SJCRH30 (cell line): ENCODE measurements at regions not wholly inside any gene's neighbourhood (a gene's known extent, or its start where the extent isn't known, plus 50 kb on each side); places are given as distances from the start of the nearest gene placed in this dataset.
"Not testable (repeated sequence)": the region's sequence is repeated elsewhere in the genome, so short reads cannot be mapped to it uniquely, and the experiment has no call there.

ENCODE experiments used
- DNase-seq, 2 experiments: peaks; one replicate each; pipeline ENCODE4 v3.0.0-alpha.2; 2015 to 2020
- H3K27ac ChIP-seq: fragments of 250-450 bp; sonication (Bioruptor Pico); 2 replicates; pipeline ENCODE4 v1.5.1; 2020; ENCODE audit warnings: mild to moderate bottlenecking, moderate library complexity
- H3K27me3 ChIP-seq: fragments of 250-450 bp; sonication (Bioruptor Pico); 2 replicates; pipeline ENCODE4 v1.5.1; 2020; ENCODE audit warnings: mild to moderate bottlenecking, moderate library complexity
- H3K36me3 ChIP-seq: fragments of 250-450 bp; sonication (Bioruptor Pico); 2 replicates; pipeline ENCODE4 v1.5.1; 2020; ENCODE audit warnings: mild to moderate bottlenecking, moderate library complexity
- H3K4me1 ChIP-seq: fragments of 250-450 bp; sonication (Bioruptor Pico); 2 replicates; pipeline ENCODE4 v1.5.1; 2020; ENCODE audit warnings: mild to moderate bottlenecking, moderate library complexity
- H3K4me3 ChIP-seq: fragments of 250-450 bp; sonication (Bioruptor Pico); 2 replicates; pipeline ENCODE4 v1.5.1; 2020; ENCODE audit warnings: mild to moderate bottlenecking, moderate library complexity
- H3K9me3 ChIP-seq: fragments of 250-450 bp; sonication (Bioruptor Pico); replicated peaks from 2 replicates; pipeline ENCODE4 v1.5.1; 2020; ENCODE audit warnings: mild to moderate bottlenecking, moderate library complexity

DNA sequence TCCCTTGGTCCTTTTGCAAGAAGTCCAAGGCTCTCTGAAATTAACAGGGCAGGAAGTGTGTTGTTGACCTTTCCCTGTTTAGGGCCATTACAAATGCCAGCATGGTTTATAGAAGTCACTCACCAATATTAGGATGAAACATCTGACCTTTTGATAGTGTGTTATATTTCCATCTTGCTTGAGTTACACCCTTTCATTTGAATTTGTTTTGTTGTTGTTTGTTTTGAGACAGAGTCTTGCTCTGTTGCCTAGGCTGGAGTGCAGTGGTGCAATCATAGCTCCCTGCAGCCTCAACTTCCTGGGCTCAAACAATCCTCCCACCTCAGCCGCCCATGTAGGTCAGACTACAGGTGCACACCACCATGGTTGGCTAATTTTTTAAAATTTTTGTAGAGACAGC, 241.1 kb upstream of the USP9Y start:
- H3K4me3 ChIP-seq, result no peak overlapping the region
- H3K27ac ChIP-seq, result no peak overlapping the region
- H3K9me3 ChIP-seq, result no peaks in the 10 kb centered on the region
- no peaks in the 10 kb centered on the region for H3K27me3 ChIP-seq
- no peak for DNase-seq
- H3K36me3 ChIP-seq, result no peaks in the 10 kb centered on the region
- H3K4me1 ChIP-seq, result no peaks in the 10 kb centered on the region

DNA sequence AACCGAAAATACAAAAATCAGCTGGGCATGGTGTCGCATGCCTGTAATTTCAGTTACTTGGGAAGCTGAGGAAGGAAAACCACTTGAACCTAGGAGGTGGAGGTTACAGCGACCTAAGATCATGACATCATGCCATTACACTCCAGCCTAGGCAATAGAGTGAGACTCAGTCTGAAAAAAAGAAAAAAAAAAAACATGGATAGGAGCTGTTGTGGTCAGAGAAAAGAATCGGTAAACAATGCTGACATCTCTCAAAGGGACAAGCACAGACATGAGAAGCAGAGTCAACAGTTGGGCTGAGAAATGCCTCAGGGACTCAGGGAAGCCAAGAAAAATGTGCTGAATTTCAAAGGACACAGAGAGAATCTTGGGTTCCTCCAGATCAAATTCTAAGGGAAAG, 236.9 kb upstream of the USP9Y start:
- no peaks in the 10 kb centered on the region for H3K27me3 ChIP-seq
- H3K36me3 ChIP-seq, result no peaks in the 10 kb centered on the region
- no peak overlapping the region for H3K4me3 ChIP-seq
- no peak overlapping the region for H3K27ac ChIP-seq
- no peaks in the 10 kb centered on the region for H3K9me3 ChIP-seq
- H3K4me1 ChIP-seq, result no peaks in the 10 kb centered on the region
- DNase-seq, result no peak

DNA sequence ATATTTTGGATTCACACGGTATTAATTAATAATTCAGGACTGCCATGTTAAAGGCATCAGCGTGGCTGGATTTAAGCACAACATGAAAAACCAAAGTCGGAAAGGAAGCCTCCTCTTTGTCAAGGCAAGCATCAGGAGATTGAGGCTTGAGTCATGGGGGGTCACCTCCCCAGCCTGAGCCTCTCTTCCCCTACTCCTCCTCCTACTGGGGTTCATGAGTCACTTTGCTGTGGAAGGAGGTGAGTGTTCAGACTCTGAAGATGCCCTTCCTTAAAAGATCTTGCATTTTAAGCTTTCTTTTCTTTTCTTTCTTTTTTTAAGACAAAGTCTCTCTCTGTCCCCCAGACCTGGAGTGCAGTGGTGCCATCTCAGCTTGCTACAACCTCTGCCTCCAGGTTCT, 235.3 kb upstream of the USP9Y start:
- DNase-seq, result no peak
- H3K27me3 ChIP-seq, result no peaks in the 10 kb centered on the region
- no peak overlapping the region for H3K4me3 ChIP-seq
- no peak overlapping the region for H3K27ac ChIP-seq
- no peaks in the 10 kb centered on the region for H3K9me3 ChIP-seq
- H3K36me3 ChIP-seq, result no peaks in the 10 kb centered on the region
- H3K4me1 ChIP-seq, result no peaks in the 10 kb centered on the region

DNA sequence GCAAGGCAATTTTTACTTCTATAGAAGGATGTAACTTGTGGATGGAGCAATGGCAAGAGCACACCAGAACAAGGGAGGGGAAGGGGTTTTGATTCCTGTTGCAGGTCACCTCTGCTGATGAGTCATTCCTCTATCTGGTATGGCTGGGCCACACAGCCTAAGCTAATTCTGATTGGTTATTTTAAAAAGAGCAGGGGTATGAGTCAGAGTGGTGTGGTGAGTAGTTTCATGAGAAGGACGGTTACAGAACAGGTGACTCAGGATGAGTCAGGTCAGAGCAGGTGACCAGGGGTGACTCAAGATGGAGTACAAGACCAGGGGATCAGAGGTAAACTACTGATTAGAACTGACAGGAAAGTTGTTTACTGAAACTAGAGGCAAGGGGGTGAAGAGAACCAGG, 231.9 kb upstream of the USP9Y start:
- no peaks in the 10 kb centered on the region for H3K36me3 ChIP-seq
- no peak overlapping the region for H3K4me3 ChIP-seq
- H3K9me3 ChIP-seq, result no peaks in the 10 kb centered on the region
- no peak overlapping the region for H3K27ac ChIP-seq
- H3K4me1 ChIP-seq, result no peaks in the 10 kb centered on the region
- no peak for DNase-seq
- H3K27me3 ChIP-seq, result no peaks in the 10 kb centered on the region

DNA sequence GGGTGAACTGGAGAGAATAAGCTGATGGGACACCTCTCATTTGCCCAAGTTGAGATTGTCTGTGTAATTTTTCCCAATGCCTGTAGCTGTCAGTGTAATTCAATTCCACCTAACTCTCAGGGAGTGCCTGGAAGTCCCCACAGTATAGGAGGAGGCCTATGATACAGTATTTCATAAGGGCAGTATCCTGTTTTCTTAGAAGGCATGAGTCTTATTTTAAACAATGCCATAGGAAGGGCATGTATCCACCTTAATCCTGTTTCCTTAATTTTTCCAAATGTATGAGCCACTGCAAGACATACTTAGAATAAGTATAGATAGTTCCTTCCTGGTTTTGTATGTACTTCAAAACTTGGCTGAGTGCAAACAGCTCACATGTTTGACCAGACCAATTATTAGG, 226.6 kb upstream of the USP9Y start:
- Histone ChIP-seq H3K27ac (no peak overlapping the region), H3K4me1 (no peaks in the 10 kb centered on the region), H3K9me3 (no peaks in the 10 kb centered on the region), H3K27me3 (no peaks in the 10 kb centered on the region), H3K4me3 (no peak overlapping the region), H3K36me3 (no peaks in the 10 kb centered on the region)
- DNase-seq, result no peak

DNA sequence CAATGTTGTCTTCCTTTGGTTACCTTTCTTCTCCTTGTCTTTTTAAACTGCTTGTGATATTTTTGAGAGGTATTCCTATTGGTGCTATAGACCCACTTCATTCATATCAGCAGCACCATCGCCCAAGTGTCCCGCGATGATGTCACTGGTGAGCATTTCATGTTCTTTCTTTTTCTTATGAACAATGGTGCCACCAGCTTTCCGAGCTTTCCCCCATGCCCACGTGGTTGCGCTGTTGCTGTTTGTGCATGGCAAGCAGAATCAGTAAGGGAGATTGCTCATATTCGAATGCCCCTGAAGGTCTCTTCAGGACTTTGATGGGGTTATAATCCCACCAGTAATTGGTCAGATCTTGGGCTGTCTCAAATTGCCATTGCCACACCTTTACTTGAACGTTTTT, 221.6 kb upstream of the USP9Y start:
- H3K4me1 ChIP-seq, result no peaks in the 10 kb centered on the region
- DNase-seq, result no peak
- no peaks in the 10 kb centered on the region for H3K27me3 ChIP-seq
- H3K27ac ChIP-seq, result no peak overlapping the region
- H3K9me3 ChIP-seq, result no peaks in the 10 kb centered on the region
- no peaks in the 10 kb centered on the region for H3K36me3 ChIP-seq
- H3K4me3 ChIP-seq, result no peak overlapping the region

DNA sequence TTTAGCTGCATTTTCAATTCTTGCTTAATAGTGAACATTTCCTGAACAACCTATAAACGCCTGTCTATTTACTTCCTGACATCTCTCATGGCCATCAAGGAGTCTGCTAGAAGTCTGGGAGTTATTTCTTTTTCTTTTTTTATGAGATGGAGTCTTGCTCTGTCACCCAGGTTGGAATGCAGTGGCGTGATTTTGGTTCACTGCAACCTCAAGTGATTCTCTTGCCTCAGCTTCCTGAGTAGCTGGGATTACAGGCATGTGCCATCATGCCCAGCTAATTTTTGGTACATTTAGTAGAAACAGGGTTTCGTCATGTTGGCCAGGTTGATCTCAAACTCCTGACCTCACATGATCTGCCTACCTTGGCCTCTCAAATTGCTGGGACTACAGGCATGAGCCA, 217.6 kb upstream of the USP9Y start:
- Histone ChIP-seq H3K4me1 (no peaks in the 10 kb centered on the region), H3K9me3 (no peaks in the 10 kb centered on the region), H3K4me3 (no peak overlapping the region), H3K27ac (no peak overlapping the region), H3K27me3 (no peaks in the 10 kb centered on the region), H3K36me3 (no peaks in the 10 kb centered on the region)
- DNase-seq, result no peak

DNA sequence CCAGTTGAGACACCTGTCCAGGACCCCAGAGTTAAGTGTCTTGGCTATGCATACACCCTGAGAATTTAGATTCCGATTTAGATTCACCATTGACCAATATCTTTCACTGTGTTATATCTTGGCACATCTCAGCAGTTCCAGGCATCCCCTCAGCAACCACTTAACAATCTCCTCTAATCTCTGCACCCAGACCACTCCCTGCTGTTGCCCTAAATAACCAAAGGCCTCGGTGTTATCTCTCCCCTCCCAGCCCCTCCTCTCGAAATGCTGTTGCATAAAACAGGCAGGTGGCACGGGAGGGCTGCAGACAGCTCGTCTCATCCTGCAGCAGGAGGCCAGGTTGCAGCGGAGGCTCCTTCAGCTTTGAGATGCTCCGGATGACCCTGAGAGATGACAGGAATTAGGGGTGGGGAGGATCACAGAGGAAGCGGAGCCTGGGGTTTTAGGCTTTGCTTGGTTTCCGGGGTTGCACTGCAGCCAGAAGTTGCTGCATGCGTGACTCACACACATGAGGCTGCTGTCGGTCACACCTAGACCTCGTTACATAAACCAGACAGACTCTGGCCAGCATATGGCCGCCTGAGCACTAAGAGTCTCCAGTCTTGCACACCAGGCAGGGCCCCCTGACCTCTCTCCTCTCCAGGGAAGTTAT, 210.3 kb upstream of the USP9Y start:
- Histone ChIP-seq H3K4me1 (no peaks in the 10 kb centered on the region), H3K36me3 (no peaks in the 10 kb centered on the region), H3K27ac (no peak overlapping the region), H3K27me3 (no peaks in the 10 kb centered on the region), H3K9me3 (no peaks in the 10 kb centered on the region), H3K4me3 (no peak overlapping the region)
- no peak for DNase-seq

DNA sequence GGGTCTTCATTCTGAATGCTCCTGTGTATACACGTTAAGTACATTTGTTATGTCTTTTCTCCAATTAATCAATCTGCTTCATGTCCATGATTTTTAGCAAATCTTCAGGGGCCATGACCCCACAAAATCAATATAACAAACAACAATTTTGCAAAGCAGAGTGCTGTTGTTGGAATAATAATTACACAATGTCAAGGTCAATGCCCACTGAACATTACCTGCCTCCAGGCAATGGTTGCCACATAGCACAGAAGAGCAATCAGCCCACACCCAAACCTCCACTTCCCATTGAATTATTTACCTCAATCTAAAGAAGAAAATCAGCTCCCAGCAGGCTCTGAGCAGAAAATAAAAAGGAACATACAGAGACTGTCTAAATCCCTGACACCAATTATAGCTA, 208.8 kb upstream of the USP9Y start:
- no peak for DNase-seq

DNA sequence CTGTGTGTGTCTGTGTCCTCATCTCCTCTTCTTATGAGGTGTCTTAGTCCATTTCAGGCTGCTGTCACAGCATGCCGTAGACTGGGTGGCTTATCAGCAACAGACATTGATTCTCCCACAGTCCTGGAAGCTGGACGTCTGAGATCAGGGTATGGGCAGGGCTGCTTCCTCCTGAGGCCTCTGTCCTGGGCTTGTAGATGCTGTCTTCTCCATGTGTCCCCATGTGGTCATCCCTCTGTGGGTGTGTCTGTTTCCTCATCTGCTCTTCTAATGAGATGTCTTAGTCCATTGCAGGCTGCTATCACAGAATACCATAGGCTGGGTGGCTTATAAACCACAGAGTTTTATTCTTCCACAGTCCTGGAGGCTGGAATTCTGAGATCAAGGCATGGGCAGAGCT, 205.0 kb upstream of the USP9Y start:
- Histone ChIP-seq H3K27me3 (no peaks in the 10 kb centered on the region), H3K4me3 (no peak overlapping the region), H3K27ac (no peak overlapping the region), H3K36me3 (no peaks in the 10 kb centered on the region), H3K4me1 (no peaks in the 10 kb centered on the region), H3K9me3 (no peaks in the 10 kb centered on the region)
- DNase-seq, result no peak

More for the DNA sequence above, 208.8 kb upstream of the USP9Y start:
- Histone ChIP-seq H3K36me3 (no peaks in the 10 kb centered on the region), H3K9me3 (no peaks in the 10 kb centered on the region), H3K27me3 (no peaks in the 10 kb centered on the region), H3K27ac (no peak overlapping the region), H3K4me3 (no peak overlapping the region), H3K4me1 (no peaks in the 10 kb centered on the region)

DNA sequence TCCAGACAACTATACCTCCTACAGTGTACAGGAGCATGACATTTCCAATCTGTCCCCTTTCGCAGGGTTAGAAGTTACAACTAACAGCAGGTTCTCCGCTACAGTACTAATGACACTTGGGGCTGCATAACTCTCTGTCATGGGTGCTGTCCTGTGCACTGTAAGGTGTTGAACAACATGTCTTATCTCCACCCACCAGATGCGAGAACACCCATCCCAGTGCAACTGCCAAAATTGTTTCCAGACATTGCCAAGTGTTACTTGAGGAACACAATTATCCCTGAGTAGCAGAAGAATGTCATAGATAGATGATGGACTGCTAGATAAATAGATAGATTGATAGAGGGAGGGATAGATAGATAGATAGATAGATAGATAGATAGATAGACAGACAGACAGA, 200.9 kb upstream of the USP9Y start:
- H3K36me3 ChIP-seq, result no peaks in the 10 kb centered on the region
- DNase-seq, result no peak
- H3K4me3 ChIP-seq, result no peak overlapping the region
- no peaks in the 10 kb centered on the region for H3K4me1 ChIP-seq
- H3K27ac ChIP-seq, result no peak overlapping the region
- H3K9me3 ChIP-seq, result no peaks in the 10 kb centered on the region
- no peaks in the 10 kb centered on the region for H3K27me3 ChIP-seq

DNA sequence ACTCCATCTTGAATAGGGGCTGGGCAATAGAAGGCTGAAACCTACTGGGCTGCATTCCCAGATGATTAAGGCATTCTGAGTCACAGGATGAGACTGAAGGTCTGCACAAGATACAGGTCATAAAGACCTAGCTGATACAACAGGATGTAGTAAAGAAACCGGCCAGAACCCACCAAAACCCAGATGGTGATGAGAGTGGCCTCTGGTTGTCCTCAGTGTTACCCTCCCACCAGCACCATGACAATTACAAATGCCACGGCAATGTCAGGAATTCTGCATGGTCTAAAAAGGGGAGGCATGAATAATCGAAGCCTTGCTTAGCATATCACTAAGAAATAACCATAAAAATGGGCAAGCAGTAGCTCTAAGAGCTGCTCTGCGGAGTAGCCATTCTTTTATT, 197.0 kb upstream of the USP9Y start:
- not testable (repeated sequence) for H3K27me3 ChIP-seq, H3K9me3 ChIP-seq, H3K27ac ChIP-seq, H3K4me1 ChIP-seq, H3K36me3 ChIP-seq, DNase-seq, H3K4me3 ChIP-seq

DNA sequence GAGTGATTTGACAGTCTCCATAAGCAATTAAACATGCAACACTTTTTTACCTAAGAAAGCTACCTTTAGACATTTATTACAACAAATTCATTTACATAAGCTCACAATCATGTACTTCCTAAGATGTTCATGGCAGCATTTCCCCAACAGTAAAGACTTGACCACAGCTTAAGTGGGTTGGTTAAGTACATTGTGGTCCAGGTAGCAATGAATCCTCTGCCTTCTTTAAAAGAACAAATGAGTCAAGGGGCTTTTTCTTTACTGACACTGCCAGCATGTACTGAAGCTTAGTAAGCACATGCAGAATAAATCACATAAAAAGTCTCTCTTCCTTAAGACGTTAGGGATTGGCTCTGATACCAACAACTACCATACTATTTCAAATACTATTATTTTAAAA, 183.7 kb upstream of the USP9Y start:
- no peaks in the 10 kb centered on the region for H3K27me3 ChIP-seq

DNA sequence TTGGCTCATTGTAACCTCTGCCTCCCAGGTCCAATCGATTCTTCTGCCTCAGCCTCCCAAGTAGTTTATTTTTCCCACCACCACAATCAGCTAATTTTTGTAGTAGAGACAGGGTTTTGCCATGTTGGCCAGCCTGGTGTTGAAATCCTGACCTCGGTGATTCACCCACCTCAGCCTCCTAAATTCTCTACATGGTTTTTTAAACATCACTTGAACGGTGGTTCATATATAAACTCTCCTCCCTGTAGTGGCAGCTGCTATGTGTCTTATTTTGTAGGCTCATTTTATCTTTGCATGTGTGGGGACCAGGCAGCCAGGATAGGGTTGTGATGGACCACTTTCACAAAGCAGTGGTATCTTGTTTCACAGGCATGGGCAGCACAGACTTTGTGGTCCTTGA, 175.8 kb upstream of the USP9Y start:
- no peaks in the 10 kb centered on the region for H3K36me3 ChIP-seq
- H3K4me3 ChIP-seq, result no peak overlapping the region
- DNase-seq, result no peak
- no peaks in the 10 kb centered on the region for H3K4me1 ChIP-seq
- no peaks in the 10 kb centered on the region for H3K27me3 ChIP-seq
- H3K9me3 ChIP-seq, result no peaks in the 10 kb centered on the region
- no peak overlapping the region for H3K27ac ChIP-seq

More for the DNA sequence above, 183.7 kb upstream of the USP9Y start:
- H3K27ac ChIP-seq, result no peak overlapping the region
- H3K4me3 ChIP-seq, result no peak overlapping the region
- DNase-seq, result no peak
- H3K9me3 ChIP-seq, result no peaks in the 10 kb centered on the region
- H3K36me3 ChIP-seq, result no peaks in the 10 kb centered on the region
- no peaks in the 10 kb centered on the region for H3K4me1 ChIP-seq

DNA sequence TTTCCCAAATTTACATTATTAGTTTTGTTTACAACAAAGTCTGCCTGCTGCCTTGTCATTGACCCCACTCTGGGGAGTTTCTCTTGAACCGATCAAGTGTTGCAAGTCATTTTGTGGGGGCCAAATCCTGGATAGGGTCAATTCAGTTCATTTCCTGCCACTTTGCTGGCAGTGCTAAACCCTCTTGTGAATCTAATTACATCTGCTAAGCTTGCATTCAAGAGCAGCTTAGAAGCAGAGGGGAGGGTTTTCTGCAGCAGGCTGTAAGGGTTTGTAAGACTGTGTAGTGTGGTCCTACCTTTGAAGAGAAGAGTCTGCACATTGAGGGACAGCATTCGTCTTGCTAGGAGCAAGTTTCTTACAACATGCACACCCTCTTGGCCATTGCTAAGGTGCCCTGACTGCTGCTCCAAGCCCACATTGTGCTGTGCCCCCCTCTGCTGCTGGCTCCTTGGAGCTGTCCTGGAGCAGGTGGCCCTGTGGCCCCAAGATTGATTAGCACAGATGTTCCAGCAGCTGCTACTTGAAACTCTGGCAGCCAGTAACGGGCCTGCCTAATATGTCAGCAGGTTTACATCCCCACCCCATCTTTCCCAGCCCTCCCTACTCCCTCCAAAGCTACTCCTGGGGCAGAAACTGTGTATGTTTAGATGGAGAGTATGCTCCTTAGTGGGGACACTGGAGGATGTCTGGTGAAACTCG, 174.5 kb upstream of the USP9Y start:
- DNase-seq, result no peak
- H3K36me3 ChIP-seq, result no peaks in the 10 kb centered on the region
- no peaks in the 10 kb centered on the region for H3K27me3 ChIP-seq
- H3K4me3 ChIP-seq, result no peak overlapping the region
- H3K27ac ChIP-seq, result no peak overlapping the region
- H3K9me3 ChIP-seq, result no peaks in the 10 kb centered on the region
- H3K4me1 ChIP-seq, result no peaks in the 10 kb centered on the region

DNA sequence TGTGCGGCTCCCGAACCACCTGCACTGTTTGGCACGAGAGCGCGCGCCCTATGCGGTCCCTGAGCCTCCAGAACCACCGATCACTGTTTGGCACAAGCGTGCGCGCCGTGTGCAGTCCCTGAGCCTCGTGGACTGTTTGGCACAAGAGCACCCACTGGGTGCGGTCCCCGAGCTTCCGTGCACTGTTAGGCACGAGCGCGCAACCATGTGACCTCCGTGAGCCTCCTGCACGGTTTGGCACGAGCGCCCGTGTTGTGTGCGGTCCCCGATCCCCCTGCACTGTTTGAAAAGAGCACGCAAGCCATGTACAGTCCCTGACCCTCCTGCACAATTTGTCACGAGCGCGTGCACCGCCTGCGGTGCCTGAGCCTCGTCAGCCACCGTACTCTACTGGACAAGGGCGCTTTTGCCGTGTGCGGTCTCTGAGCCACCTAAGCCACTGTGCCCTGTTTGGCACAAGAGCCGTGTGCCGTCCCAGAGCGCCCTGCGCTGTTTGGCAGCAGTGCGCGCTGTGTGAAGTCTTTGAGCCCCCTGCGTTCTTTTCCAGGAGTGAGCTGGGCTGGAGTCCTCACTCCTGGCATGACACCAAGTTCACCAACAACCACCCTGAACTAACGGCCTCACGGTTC, 163.7 kb upstream of the USP9Y start:
- Histone ChIP-seq H3K9me3 (no peaks in the 10 kb centered on the region), H3K27me3 (no peaks in the 10 kb centered on the region), H3K36me3 (no peaks in the 10 kb centered on the region), H3K4me3 (no peak overlapping the region), H3K27ac (no peak overlapping the region), H3K4me1 (no peaks in the 10 kb centered on the region)
- DNase-seq, result no peak
